ENCODE measurements at regions not wholly inside any gene's neighbourhood (a gene's known extent, or its start where the extent isn't known, plus 50 kb on each side); places are given as distances from the start of the nearest gene placed in this dataset.

- H3K4me3 ChIP-seq (ENCODE audit: low read depth in 1 of 2, low read length in 2 of 2): no peak overlapping the region
- H3K36me3 ChIP-seq (ENCODE audit: control insufficient read depth in 1 of 2, insufficient read depth in 2 of 2, low read length in 2 of 2): no peaks in the 10 kb centered on the region
- H3K9ac ChIP-seq (ENCODE audit: low read depth in 1 of 2, low read length in 2 of 2): no peak overlapping the region
- peaks cover 13 to 14% of the 10 kb centered on the region in 2 donors for H3K9me3 ChIP-seq (ENCODE audit: control insufficient read depth in 1 of 2, low read length in 2 of 2)
- peaks cover 1 to 9% of the 10 kb centered on the region in 2 donors for H3K4me1 ChIP-seq (ENCODE audit: control insufficient read depth in 1 of 2, insufficient read depth in 2 of 2, low read length in 2 of 2)
- no peaks in the 10 kb centered on the region for H3K27me3 ChIP-seq (ENCODE audit: control insufficient read depth in 1 of 2, insufficient read depth in 2 of 2, low read length in 2 of 2)
- no peak overlapping the region for H3K27ac ChIP-seq (ENCODE audit: low read depth, low read length)
Observed at GRCh38 chr2:39522518-39522877, 85.4 kb upstream of the MAP4K3 start.

- no peaks in the 10 kb centered on the region for H3K27me3 ChIP-seq (ENCODE audit: control insufficient read depth in 1 of 2, insufficient read depth in 2 of 2, low read length in 2 of 2)
- no peaks in the 10 kb centered on the region for H3K36me3 ChIP-seq (ENCODE audit: control insufficient read depth in 1 of 2, insufficient read depth in 2 of 2, low read length in 2 of 2)
- H3K9ac ChIP-seq (ENCODE audit: low read depth in 1 of 2, low read length in 2 of 2): no peak overlapping the region
- no peak overlapping the region for H3K27ac ChIP-seq (ENCODE audit: low read depth, low read length)
- no peak overlapping the region for H3K4me3 ChIP-seq (ENCODE audit: low read depth in 1 of 2, low read length in 2 of 2)
- peaks cover 0 to 7% of the 10 kb centered on the region in 2 donors for H3K4me1 ChIP-seq (ENCODE audit: control insufficient read depth in 1 of 2, insufficient read depth in 2 of 2, low read length in 2 of 2)
- peaks cover 13 to 14% of the 10 kb centered on the region in 2 donors for H3K9me3 ChIP-seq (ENCODE audit: control insufficient read depth in 1 of 2, low read length in 2 of 2)
Observed at GRCh38 chr2:39523308-39524044, 86.4 kb upstream of the MAP4K3 start.

GRCh38 chr2:39524061-39524460 is 87.0 kb upstream of the MAP4K3 start:
- Histone ChIP-seq H3K4me1 (ENCODE audit: control insufficient read depth in 1 of 2, insufficient read depth in 2 of 2, low read length in 2 of 2) (peaks cover 0 to 7% of the 10 kb centered on the region in 2 donors), H3K9me3 (ENCODE audit: control insufficient read depth in 1 of 2, low read length in 2 of 2) (peaks cover 13 to 14% of the 10 kb centered on the region in 2 donors), H3K27ac (ENCODE audit: low read depth, low read length) (no peak overlapping the region), H3K36me3 (ENCODE audit: control insufficient read depth in 1 of 2, insufficient read depth in 2 of 2, low read length in 2 of 2) (no peaks in the 10 kb centered on the region), H3K9ac (ENCODE audit: low read depth in 1 of 2, low read length in 2 of 2) (no peak overlapping the region), H3K4me3 (ENCODE audit: low read depth in 1 of 2, low read length in 2 of 2) (no peak overlapping the region), H3K27me3 (ENCODE audit: control insufficient read depth in 1 of 2, insufficient read depth in 2 of 2, low read length in 2 of 2) (no peaks in the 10 kb centered on the region)

- no peak overlapping the region for H3K4me3 ChIP-seq (ENCODE audit: low read depth in 1 of 2, low read length in 2 of 2)
- peaks cover 0 to 7% of the 10 kb centered on the region in 2 donors for H3K4me1 ChIP-seq (ENCODE audit: control insufficient read depth in 1 of 2, insufficient read depth in 2 of 2, low read length in 2 of 2)
- H3K36me3 ChIP-seq (ENCODE audit: control insufficient read depth in 1 of 2, insufficient read depth in 2 of 2, low read length in 2 of 2): no peaks in the 10 kb centered on the region
- H3K9ac ChIP-seq (ENCODE audit: low read depth in 1 of 2, low read length in 2 of 2): no peak overlapping the region
- no peak overlapping the region for H3K27ac ChIP-seq (ENCODE audit: low read depth, low read length)
- H3K27me3 ChIP-seq (ENCODE audit: control insufficient read depth in 1 of 2, insufficient read depth in 2 of 2, low read length in 2 of 2): no peaks in the 10 kb centered on the region
- peaks cover 13 to 14% of the 10 kb centered on the region in 2 donors for H3K9me3 ChIP-seq (ENCODE audit: control insufficient read depth in 1 of 2, low read length in 2 of 2)
Observed at GRCh38 chr2:39524756-39525635, 87.9 kb upstream of the MAP4K3 start.

- Histone ChIP-seq H3K27ac (ENCODE audit: low read depth, low read length) (no peak overlapping the region), H3K9me3 (ENCODE audit: control insufficient read depth in 1 of 2, low read length in 2 of 2) (peaks cover 11 to 13% of the 10 kb centered on the region in 2 donors), H3K9ac (ENCODE audit: low read depth in 1 of 2, low read length in 2 of 2) (no peak overlapping the region), H3K4me1 (ENCODE audit: control insufficient read depth in 1 of 2, insufficient read depth in 2 of 2, low read length in 2 of 2) (peaks cover 0 to 7% of the 10 kb centered on the region in 2 donors), H3K27me3 (ENCODE audit: control insufficient read depth in 1 of 2, insufficient read depth in 2 of 2, low read length in 2 of 2) (no peaks in the 10 kb centered on the region), H3K4me3 (ENCODE audit: low read depth in 1 of 2, low read length in 2 of 2) (no peak overlapping the region), H3K36me3 (ENCODE audit: control insufficient read depth in 1 of 2, insufficient read depth in 2 of 2, low read length in 2 of 2) (no peaks in the 10 kb centered on the region)
Observed at GRCh38 chr2:39525636-39526412, 88.7 kb upstream of the MAP4K3 start.

- no peaks in the 10 kb centered on the region for H3K4me1 ChIP-seq (ENCODE audit: control insufficient read depth in 1 of 2, insufficient read depth in 2 of 2, low read length in 2 of 2)
- H3K27ac ChIP-seq (ENCODE audit: low read depth, low read length): no peak overlapping the region
Observed at GRCh38 chr2:39528701-39529100, 91.6 kb upstream of the MAP4K3 start.

GRCh38 chr2:39529836-39530235 is 92.8 kb upstream of the MAP4K3 start:
- H3K9ac ChIP-seq (ENCODE audit: low read depth in 1 of 2, low read length in 2 of 2): no peak overlapping the region

More at GRCh38 chr2:39528701-39529100, 91.6 kb upstream of the MAP4K3 start:
- H3K9ac ChIP-seq (ENCODE audit: low read depth in 1 of 2, low read length in 2 of 2): no peak overlapping the region
- no peak overlapping the region for H3K4me3 ChIP-seq (ENCODE audit: low read depth in 1 of 2, low read length in 2 of 2)
- H3K9me3 ChIP-seq (ENCODE audit: control insufficient read depth in 1 of 2, low read length in 2 of 2): no peaks in the 10 kb centered on the region
- no peaks in the 10 kb centered on the region for H3K27me3 ChIP-seq (ENCODE audit: control insufficient read depth in 1 of 2, insufficient read depth in 2 of 2, low read length in 2 of 2)
- no peaks in the 10 kb centered on the region for H3K36me3 ChIP-seq (ENCODE audit: control insufficient read depth in 1 of 2, insufficient read depth in 2 of 2, low read length in 2 of 2)

GRCh38 chr2:39530411-39530866 is 93.4 kb upstream of the MAP4K3 start:
- Histone ChIP-seq H3K4me1 (ENCODE audit: control insufficient read depth in 1 of 2, insufficient read depth in 2 of 2, low read length in 2 of 2) (peaks cover 0 to 4% of the 10 kb centered on the region in 2 donors), H3K36me3 (ENCODE audit: control insufficient read depth in 1 of 2, insufficient read depth in 2 of 2, low read length in 2 of 2) (no peaks in the 10 kb centered on the region), H3K9ac (ENCODE audit: low read depth in 1 of 2, low read length in 2 of 2) (no peak overlapping the region), H3K4me3 (ENCODE audit: low read depth in 1 of 2, low read length in 2 of 2) (no peak overlapping the region), H3K27me3 (ENCODE audit: control insufficient read depth in 1 of 2, insufficient read depth in 2 of 2, low read length in 2 of 2) (no peaks in the 10 kb centered on the region), H3K9me3 (ENCODE audit: control insufficient read depth in 1 of 2, low read length in 2 of 2) (no peaks in the 10 kb centered on the region), H3K27ac (ENCODE audit: low read depth, low read length) (no peak overlapping the region)

More at GRCh38 chr2:39529836-39530235, 92.8 kb upstream of the MAP4K3 start:
- no peaks in the 10 kb centered on the region for H3K27me3 ChIP-seq (ENCODE audit: control insufficient read depth in 1 of 2, insufficient read depth in 2 of 2, low read length in 2 of 2)
- no peaks in the 10 kb centered on the region for H3K36me3 ChIP-seq (ENCODE audit: control insufficient read depth in 1 of 2, insufficient read depth in 2 of 2, low read length in 2 of 2)
- no peak overlapping the region for H3K27ac ChIP-seq (ENCODE audit: low read depth, low read length)
- no peaks in the 10 kb centered on the region for H3K9me3 ChIP-seq (ENCODE audit: control insufficient read depth in 1 of 2, low read length in 2 of 2)
- H3K4me3 ChIP-seq (ENCODE audit: low read depth in 1 of 2, low read length in 2 of 2): no peak overlapping the region
- peaks cover 0 to 4% of the 10 kb centered on the region in 2 donors for H3K4me1 ChIP-seq (ENCODE audit: control insufficient read depth in 1 of 2, insufficient read depth in 2 of 2, low read length in 2 of 2)

GRCh38 chr2:39531220-39531777 is 94.2 kb upstream of the MAP4K3 start:
- Histone ChIP-seq H3K27ac (ENCODE audit: low read depth, low read length) (no peak overlapping the region), H3K4me1 (ENCODE audit: control insufficient read depth in 1 of 2, insufficient read depth in 2 of 2, low read length in 2 of 2) (peaks cover 0 to 4% of the 10 kb centered on the region in 2 donors), H3K9me3 (ENCODE audit: control insufficient read depth in 1 of 2, low read length in 2 of 2) (no peaks in the 10 kb centered on the region), H3K4me3 (ENCODE audit: low read depth in 1 of 2, low read length in 2 of 2) (no peak overlapping the region), H3K36me3 (ENCODE audit: control insufficient read depth in 1 of 2, insufficient read depth in 2 of 2, low read length in 2 of 2) (no peaks in the 10 kb centered on the region), H3K9ac (ENCODE audit: low read depth in 1 of 2, low read length in 2 of 2) (no peak overlapping the region), H3K27me3 (ENCODE audit: control insufficient read depth in 1 of 2, insufficient read depth in 2 of 2, low read length in 2 of 2) (no peaks in the 10 kb centered on the region)

All from duodenal mucosa (tissue), 2 donors.